GM12892 (cell line): ENCODE measurements at regions not wholly inside any gene's neighbourhood (a gene's known extent, or its start where the extent isn't known, plus 50 kb on each side); places are given as distances from the start of the nearest gene placed in this dataset.
"Not testable (repeated sequence)": the region's sequence is repeated elsewhere in the genome, so short reads cannot be mapped to it uniquely, and the experiment has no call there.

Source experiments
- DNase-seq: peaks from one replicate; pipeline ENCODE4 v3.0.0; 2011; ENCODE audit not compliant: insufficient read length
- FAIRE-seq: peaks from 2 replicates; lab custom pipeline; 2011; peaks lifted over from hg19 to GRCh38; lab: Jason Lieb, UNC
- POLR2A ChIP-seq: IDR thresholded peaks from 2 replicates; pipeline ENCODE4 v1.6.1; 2011; ENCODE audit warnings: low read depth, low read length, control low read depth
- POLR2AphosphoS5 ChIP-seq: IDR thresholded peaks from 2 replicates; pipeline ENCODE4 v1.6.1; 2011; ENCODE audit warnings: low read depth, low read length, control low read depth
- TAF1 ChIP-seq: IDR thresholded peaks from 2 replicates; pipeline ENCODE4 v1.6.1; 2011; ENCODE audit warnings: low read depth, mild to moderate bottlenecking, control low read depth, low read length, borderline replicate concordance

GRCh38 chr16:88274847-88275246, 107.9 kb upstream of the ZNF469 start:
- no peak for TF ChIP-seq TAF1
- no peak for TF ChIP-seq POLR2AphosphoS5
- TF ChIP-seq POLR2A = no peak
- FAIRE-seq (no peak), DNase-seq (no peak)

GRCh38 chr16:88275336-88276122, 107.2 kb upstream of the ZNF469 start:
- FAIRE-seq, DNase-seq: not testable (repeated sequence)

GRCh38 chr16:88276123-88276588, 106.6 kb upstream of the ZNF469 start:
- not testable (repeated sequence) for FAIRE-seq, DNase-seq

GRCh38 chr16:88276591-88276990, 106.2 kb upstream of the ZNF469 start:
- no peak for DNase-seq
- FAIRE-seq = no peak
- TF ChIP-seq POLR2A (no peak), TAF1 (no peak), POLR2AphosphoS5 (no peak)

GRCh38 chr16:88279998-88280397, 102.8 kb upstream of the ZNF469 start:
- FAIRE-seq (no peak), DNase-seq (no peak)
- TF ChIP-seq TAF1 (no peak), POLR2AphosphoS5 (no peak), POLR2A (no peak)

GRCh38 chr16:88281858-88282563, 100.7 kb upstream of the ZNF469 start:
- FAIRE-seq (no peak), DNase-seq (no peak)
- no peak for TF ChIP-seq POLR2AphosphoS5
- no peak for TF ChIP-seq TAF1
- no peak for TF ChIP-seq POLR2A

GRCh38 chr16:88282564-88283395, 100.0 kb upstream of the ZNF469 start:
- DNase-seq = no peak
- FAIRE-seq = no peak
- no peak for TF ChIP-seq POLR2A

- DNase-seq (no peak), FAIRE-seq (no peak)
- TF ChIP-seq POLR2A (no peak), TAF1 (no peak), POLR2AphosphoS5 (no peak)
Measured at GRCh38 chr16:88283596-88283995, 99.2 kb upstream of the ZNF469 start.

GRCh38 chr16:88284101-88284500, 98.7 kb upstream of the ZNF469 start:
- no peak for DNase-seq
- no peak for TF ChIP-seq POLR2AphosphoS5
- no peak for TF ChIP-seq TAF1
- TF ChIP-seq POLR2A = no peak
- no peak for FAIRE-seq

- no peak for TF ChIP-seq TAF1
- no peak for TF ChIP-seq POLR2AphosphoS5
- TF ChIP-seq POLR2A = no peak
- FAIRE-seq = no peak
- DNase-seq = no peak
Measured at GRCh38 chr16:88284626-88285513, 97.9 kb upstream of the ZNF469 start.

GRCh38 chr16:88285514-88285822, 97.3 kb upstream of the ZNF469 start:
- TF ChIP-seq POLR2AphosphoS5 (no peak), POLR2A (no peak)
- DNase-seq (no peak), FAIRE-seq (no peak)
